OCI-LY3 (cell line): ENCODE measurements at regions not wholly inside any gene's neighbourhood (a gene's known extent, or its start where the extent isn't known, plus 50 kb on each side); places are given as distances from the start of the nearest gene placed in this dataset.

Experiments
- H2AFZ ChIP-seq: fragments of 200-600, 300-600 bp; shearing (Covaris generic); 2 replicates; pipeline ENCODE4 v1.6.0; 2014; ENCODE audit warnings: antibody characterized with exemption, low read depth, low read length
- H3K27ac ChIP-seq: fragments of 200-600, 300-600 bp; sonication (generic); 2 replicates; pipeline ENCODE4 v1.5.1; 2014; ENCODE audit warnings: mild to moderate bottlenecking, low read length, moderate library complexity, mixed read lengths
- H3K27me3 ChIP-seq: fragments of 200-600, 300-600 bp; sonication (generic); 2 replicates; pipeline ENCODE4 v1.6.1; 2014; ENCODE audit warnings: low read depth, low read length, mixed read lengths
- H3K36me3 ChIP-seq: fragments of 200-600, 300-600 bp; sonication (generic); replicated peaks from 2 replicates; pipeline ENCODE3; 2014; ENCODE audit warnings: low read depth, low read length, mixed read lengths
- H3K4me1 ChIP-seq: fragments of 300-600, 200-600 bp; sonication (generic); 2 replicates; pipeline ENCODE4 v1.6.1; 2014; ENCODE audit warnings: low read length, mixed read lengths
- H3K4me2 ChIP-seq: fragments of 200-600, 300-600 bp; sonication (generic); 2 replicates; pipeline ENCODE4 v1.6.1; 2014; ENCODE audit warnings: low read length, mixed read lengths
- H3K4me3 ChIP-seq: fragments of 300-600, 200-600 bp; sonication (generic); 2 replicates; pipeline ENCODE4 v1.5.1; 2014; ENCODE audit warnings: antibody characterized with exemption, mild to moderate bottlenecking, low read length, moderate library complexity
- H3K79me2 ChIP-seq: fragments of 300-600, 200-600 bp; shearing (Covaris generic); 2 replicates; pipeline ENCODE4 v1.6.1; 2014; ENCODE audit warnings: mild to moderate bottlenecking, low read length, mixed read lengths
- H3K9ac ChIP-seq: fragments of 300-600, 200-600 bp; shearing (Covaris generic); 2 replicates; pipeline ENCODE4 v1.6.0; 2014; ENCODE audit warnings: mild to moderate bottlenecking, low read length, moderate library complexity
- H3K9me3 ChIP-seq: fragments of 200-600, 300-600 bp; shearing (Covaris generic); 2 replicates; pipeline ENCODE4 v1.6.1; 2014; ENCODE audit warnings: low read length, mixed read lengths; ENCODE audit not compliant: insufficient read depth
- H4K20me1 ChIP-seq: fragments of 200-600, 300-600 bp; sonication (generic); 2 replicates; pipeline ENCODE4 v1.6.1; 2016; ENCODE audit warnings: low read length, mixed read lengths; ENCODE audit not compliant: insufficient read depth
- EZH2phosphoT487 ChIP-seq: fragments of 200-600 bp; shearing (Covaris generic); IDR thresholded peaks from 2 replicates; pipeline ENCODE4 v1.6.1; 2018; ENCODE audit warnings: antibody characterized with exemption, mixed run types, low read depth
- TF ChIP-seq, protein P1 (sequence below): fragments of 200-600, 300-600 bp; sonication (generic); IDR thresholded peaks from 2 replicates; pipeline ENCODE4 v1.5.1; 2014; ENCODE audit warnings: antibody characterized with exemption, low read length, low read depth

DNA sequence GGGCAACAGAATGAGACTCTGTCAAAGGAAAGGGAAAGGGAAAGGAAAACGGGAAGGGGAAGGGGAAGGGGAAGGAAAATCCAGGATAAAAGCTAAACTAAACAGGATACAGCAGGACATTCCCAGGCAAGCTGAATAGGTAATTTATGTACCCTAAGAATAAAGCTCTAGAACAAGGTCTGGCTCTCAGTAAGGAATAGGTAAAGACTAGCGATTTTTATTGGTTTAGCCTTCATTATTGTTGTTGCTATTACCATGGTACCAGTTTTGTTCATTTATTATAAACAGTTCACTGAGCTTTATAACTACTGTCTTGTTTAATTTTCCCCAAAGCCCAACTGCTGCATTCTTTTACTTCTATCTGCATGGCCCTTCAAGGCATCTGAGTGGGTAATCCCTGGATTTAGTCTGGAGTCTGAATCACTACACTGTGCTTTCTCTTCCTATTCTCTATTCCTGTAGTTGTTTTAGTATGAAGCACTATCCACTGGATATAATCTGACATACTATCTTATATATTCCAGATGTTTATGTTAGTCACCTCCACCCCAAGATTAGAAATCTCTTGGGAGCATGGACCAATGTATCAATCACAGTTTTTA, 127.1 kb upstream of the TANK start:
- H3K36me3 ChIP-seq, result no peaks in the 10 kb centered on the region
- H3K79me2 ChIP-seq, result no peaks in the 10 kb centered on the region
- no peak overlapping the region for H3K4me3 ChIP-seq
- no peaks in the 10 kb centered on the region for H3K27me3 ChIP-seq
- no peaks in the 10 kb centered on the region for H4K20me1 ChIP-seq
- H3K9ac ChIP-seq, result no peak overlapping the region
- no peak overlapping the region for H2AFZ ChIP-seq
- no peak overlapping the region for H3K27ac ChIP-seq
- no peak overlapping the region for H3K4me2 ChIP-seq
- H3K4me1 ChIP-seq, result peaks cover 3% of the 10 kb centered on the region
- TF ChIP-seq, protein P1, sequence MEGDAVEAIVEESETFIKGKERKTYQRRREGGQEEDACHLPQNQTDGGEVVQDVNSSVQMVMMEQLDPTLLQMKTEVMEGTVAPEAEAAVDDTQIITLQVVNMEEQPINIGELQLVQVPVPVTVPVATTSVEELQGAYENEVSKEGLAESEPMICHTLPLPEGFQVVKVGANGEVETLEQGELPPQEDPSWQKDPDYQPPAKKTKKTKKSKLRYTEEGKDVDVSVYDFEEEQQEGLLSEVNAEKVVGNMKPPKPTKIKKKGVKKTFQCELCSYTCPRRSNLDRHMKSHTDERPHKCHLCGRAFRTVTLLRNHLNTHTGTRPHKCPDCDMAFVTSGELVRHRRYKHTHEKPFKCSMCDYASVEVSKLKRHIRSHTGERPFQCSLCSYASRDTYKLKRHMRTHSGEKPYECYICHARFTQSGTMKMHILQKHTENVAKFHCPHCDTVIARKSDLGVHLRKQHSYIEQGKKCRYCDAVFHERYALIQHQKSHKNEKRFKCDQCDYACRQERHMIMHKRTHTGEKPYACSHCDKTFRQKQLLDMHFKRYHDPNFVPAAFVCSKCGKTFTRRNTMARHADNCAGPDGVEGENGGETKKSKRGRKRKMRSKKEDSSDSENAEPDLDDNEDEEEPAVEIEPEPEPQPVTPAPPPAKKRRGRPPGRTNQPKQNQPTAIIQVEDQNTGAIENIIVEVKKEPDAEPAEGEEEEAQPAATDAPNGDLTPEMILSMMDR, result no peak
- no peak for TF ChIP-seq EZH2phosphoT487
- peaks cover 4% of the 10 kb centered on the region; the same call in 1 of the 2 replicates for H3K9me3 ChIP-seq

DNA sequence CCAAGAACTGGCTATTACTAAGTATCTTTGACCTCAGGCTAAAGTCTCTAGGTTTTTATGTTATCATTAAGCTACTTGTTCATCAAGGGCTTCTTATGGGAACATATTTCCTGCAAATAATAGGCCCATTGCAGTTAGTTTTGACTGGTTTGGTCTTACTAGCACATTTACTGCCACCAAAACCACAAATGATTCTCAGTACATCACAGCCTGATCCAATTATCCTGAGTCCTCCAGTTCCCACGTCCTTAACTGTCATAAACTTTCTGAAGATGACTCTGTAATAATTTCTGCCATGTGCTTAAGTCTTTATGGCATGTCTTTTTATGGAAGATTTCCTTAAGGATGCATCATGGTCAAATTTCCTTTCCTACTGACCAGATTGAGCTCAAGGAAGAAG, 123.3 kb upstream of the TANK start:
- TF ChIP-seq, protein P1, result no peak
- no peak for TF ChIP-seq EZH2phosphoT487

DNA sequence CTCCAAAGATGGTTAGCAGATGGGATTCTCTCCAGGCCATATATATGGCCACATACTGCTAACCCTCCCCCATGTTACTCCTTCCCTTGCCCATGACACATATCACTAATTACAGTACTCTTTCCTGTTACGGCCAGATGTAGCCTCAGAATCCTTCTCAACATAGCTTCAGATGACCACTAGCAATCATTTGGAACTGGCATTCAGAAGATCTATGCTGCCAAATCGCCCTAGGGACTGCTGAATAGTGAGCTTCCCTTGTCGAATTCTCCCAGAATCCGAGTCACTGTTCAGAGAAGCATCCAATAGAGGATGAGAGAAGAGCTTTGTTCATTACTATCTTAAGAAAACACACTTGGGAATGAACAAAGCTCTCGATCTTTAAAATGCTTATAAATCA, 121.2 kb upstream of the TANK start:
- H3K4me3 ChIP-seq, result no peak overlapping the region
- TF ChIP-seq, protein P1, result no peak
- no peak for TF ChIP-seq EZH2phosphoT487
- no peak overlapping the region for H3K9ac ChIP-seq
- no peak overlapping the region for H3K4me2 ChIP-seq
- no peaks in the 10 kb centered on the region for H3K79me2 ChIP-seq
- H3K9me3 ChIP-seq, result peaks cover 4% of the 10 kb centered on the region; the same call in 1 of the 2 replicates
- H3K4me1 ChIP-seq, result no peaks in the 10 kb centered on the region
- no peak overlapping the region for H3K27ac ChIP-seq
- no peaks in the 10 kb centered on the region; the same call in 1 of the 2 replicates for H3K27me3 ChIP-seq
- no peaks in the 10 kb centered on the region for H3K36me3 ChIP-seq
- no peak overlapping the region for H2AFZ ChIP-seq
- H4K20me1 ChIP-seq, result no peaks in the 10 kb centered on the region

More for the DNA sequence above, 123.3 kb upstream of the TANK start:
- Histone ChIP-seq H4K20me1 (no peaks in the 10 kb centered on the region), H3K9me3 (peaks cover 4% of the 10 kb centered on the region; the same call in 1 of the 2 replicates), H3K4me3 (no peak overlapping the region), H3K79me2 (no peaks in the 10 kb centered on the region), H3K27me3 (no peaks in the 10 kb centered on the region), H3K9ac (no peak overlapping the region), H2AFZ (no peak overlapping the region), H3K27ac (no peak overlapping the region), H3K4me2 (no peak overlapping the region), H3K36me3 (no peaks in the 10 kb centered on the region), H3K4me1 (no peaks in the 10 kb centered on the region)

DNA sequence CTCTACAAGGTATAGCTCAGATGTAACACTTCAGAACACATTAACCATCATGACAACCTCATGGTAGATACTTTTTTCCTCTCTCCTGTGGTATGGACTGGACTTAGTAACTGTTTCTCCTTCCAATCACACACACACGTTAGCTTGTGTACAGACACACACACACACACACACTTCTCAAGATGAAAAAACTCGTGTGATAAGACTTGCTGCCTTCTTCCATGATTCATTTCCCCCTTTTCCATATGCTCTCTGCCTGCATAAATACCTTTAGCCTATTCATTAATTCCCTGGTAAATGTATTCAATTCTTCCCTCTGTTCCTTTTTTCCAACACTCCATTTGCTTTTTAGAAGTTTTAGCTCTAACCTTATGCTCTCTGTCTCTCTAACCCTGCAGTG, 118.9 kb upstream of the TANK start:
- Histone ChIP-seq H3K9ac (no peak overlapping the region), H3K27ac (no peak overlapping the region), H3K4me1 (no peaks in the 10 kb centered on the region), H4K20me1 (no peaks in the 10 kb centered on the region), H3K4me3 (no peak overlapping the region), H3K27me3 (no peaks in the 10 kb centered on the region; the same call in 1 of the 2 replicates), H3K4me2 (no peak overlapping the region), H3K36me3 (no peaks in the 10 kb centered on the region), H2AFZ (no peak overlapping the region), H3K9me3 (no peaks in the 10 kb centered on the region), H3K79me2 (no peaks in the 10 kb centered on the region)
- TF ChIP-seq EZH2phosphoT487, result no peak
